Heart right ventricle (tissue), 16 donors: ENCODE measurements at regions not wholly inside any gene's neighbourhood (a gene's known extent, or its start where the extent isn't known, plus 50 kb on each side); places are given as distances from the start of the nearest gene placed in this dataset.

Experiments used
- ATAC-seq, 8 donors: fragments of 200-7000 bp; cut with Tn5 transposase; one replicate each; pipeline ENCODE4 v1.9.1; 2020; ENCODE audit warnings: mild to moderate bottlenecking in 8 of 8, moderate library complexity in 8 of 8, moderate number of reproducible peaks in 1 of 8
- DNase-seq, 2 donors: peaks; one replicate each; pipeline ENCODE4 v3.0.0-alpha.2; 2020
- H3K27ac ChIP-seq, 10 donors: fragments of 200-600 bp; sonication (generic) in 2 of 10; one replicate each; pipeline versions ENCODE4 v1.5.0 to v1.8.0; 2020 to 2022; ENCODE audit warnings: mild to moderate bottlenecking in 3 of 10
- H3K27me3 ChIP-seq, 7 donors: fragments of 200-600 bp; one replicate each; pipeline ENCODE4 v1.8.0; 2021 to 2022; ENCODE audit warnings: mild to moderate bottlenecking in 2 of 7
- H3K36me3 ChIP-seq, 9 donors: fragments of 200-600 bp; sonication (generic) in 1 of 9; one replicate each; pipeline versions ENCODE4 v1.5.0 to v1.8.0; 2020 to 2022; ENCODE audit warnings: mild to moderate bottlenecking in 2 of 9
- H3K4me1 ChIP-seq, 9 donors: fragments of 200-600 bp; sonication (generic) in 1 of 9; one replicate each; pipeline versions ENCODE4 v1.5.0 to v1.8.0; 2020 to 2022; ENCODE audit warnings: mild to moderate bottlenecking in 4 of 9
- H3K4me3 ChIP-seq, 10 donors: fragments of 200-600 bp; sonication (generic) in 2 of 10; one replicate each; pipeline versions ENCODE4 v1.5.0 to v1.8.0; 2020 to 2022; ENCODE audit warnings: mild to moderate bottlenecking in 7 of 10, moderate library complexity in 2 of 10
- H3K9me3 ChIP-seq, 11 donors: fragments of 200-600 bp in 10 of 11; sonication (generic) in 2 of 11; one replicate each; pipeline versions ENCODE4 v1.5.0 to v1.8.0; 2013 to 2022; ENCODE audit warnings: mild to moderate bottlenecking in 2 of 11, control low read depth in 1 of 11, moderate library complexity in 1 of 11
- CTCF ChIP-seq, 9 donors: fragments of 200-600 bp; sonication (generic) in 2 of 9; IDR thresholded peaks; one replicate each; pipeline versions ENCODE4 v1.5.0 to v1.8.0; 2021 to 2022; ENCODE audit warnings: antibody characterized with exemption in 9 of 9, mild to moderate bottlenecking in 5 of 9, moderate library complexity in 1 of 9
- WGBS, 2 donors: extraction: QIAGEN DNeasy Blood & Tissue Kit; methylation state at CpG; one replicate each; pipeline ENCODE4 v1.1.7; 2013; ENCODE audit warnings: inconsistent platforms in 1 of 2; 5-methylcytosine and 5-hydroxymethylcytosine counted together
- intact Hi-C, 10 donors: fragments of 100-400 bp; cut with DNase I; formaldehyde crosslinking; loops; one replicate each; pipeline versions ENCODE4 v1.11.1 to v1.14.2; 2022
- donor health status: Arrhythmogenic right ventricular cardiomyopathy.
- donor health status: ischemic (EF 13 %, LVEDD 7.1; RV severe dilation, severe dysfunction).
- donor health status: healthy with polysubstance abuse.
- donor health status: DM: no; HTN: yes; CAD: no.
- donor health status: DM: no; HTN: no; CAD: no.
- donor health status: ischemic (EF 25% LVEDD 6.9; RV normal size, moderate dysfunction).
- donor health status: ischemic (EF 25% LVEDD 5.7; RV mildly dilated, moderate dysfunction).
- donor health status: healthy.
- donor health status: DM: yes; HTN: yes; CAD: no.
- donor health status: Ischemic cardiomyopathy.
- donor health status: ischemic (EF 35%, LVEDD 5.7; RV mildly dilated, moderate dysfunction).
- donor health status: nonischemic (EF 11% LVEDD 7.7; RV severe dilation, severe dysfunction).
- donor health status: DM: yes; HTN: yes; CAD: no.
- donor health status: PGD.
- donor health status: ischemic (EF 29% LVEDD 5.4; RV normal size, mild dysfunction).
- donor health status: nonischemic (EF 23%, LVEDD 6.1; RV moderate dilation, normal function).

GRCh38 chr2:57849843-57850242 lies 196.8 kb upstream of the VRK2 start:
- H3K36me3 ChIP-seq = no peaks in the 10 kb centered on the region
- intact Hi-C loops = no loop called here
- no peak overlapping the region for H3K4me3 ChIP-seq
- H3K9me3 ChIP-seq = no peaks in the 10 kb centered on the region
- no peaks in the 10 kb centered on the region for H3K27me3 ChIP-seq
- no peak for DNase-seq
- H3K27ac ChIP-seq = no peak overlapping the region
- 93 to 94% methylated on average over 3 of the region's 3 CpGs for WGBS, 2 donors
- no peak for ATAC-seq
- TF ChIP-seq CTCF (IDR thresholded peaks at IDR 0.05) = no peak
- no peaks in the 10 kb centered on the region for H3K4me1 ChIP-seq

- Histone ChIP-seq H3K27ac (no peak overlapping the region), H3K9me3 (no peaks in the 10 kb centered on the region), H3K36me3 (no peaks in the 10 kb centered on the region), H3K4me1 (no peaks in the 10 kb centered on the region), H3K4me3 (no peak overlapping the region), H3K27me3 (no peaks in the 10 kb centered on the region)
- 85 to 90% methylated on average over 15 of the region's 15 CpGs for WGBS, 2 donors
- no peak for ATAC-seq
- DNase-seq = no peak
- no peak for TF ChIP-seq CTCF (IDR thresholded peaks at IDR 0.05)
- intact Hi-C loops = no loop called here
Observed at GRCh38 chr2:57850415-57851130, 196.0 kb upstream of the VRK2 start.

GRCh38 chr2:57855212-57855611 lies 191.4 kb upstream of the VRK2 start:
- DNase-seq (no peak), ATAC-seq (no peak)
- no peaks in the 10 kb centered on the region for H3K27me3 ChIP-seq
- intact Hi-C loops = no loop called here
- H3K27ac ChIP-seq = no peak overlapping the region
- no peak for TF ChIP-seq CTCF (IDR thresholded peaks at IDR 0.05)
- no peaks in the 10 kb centered on the region for H3K9me3 ChIP-seq
- H3K36me3 ChIP-seq = no peaks in the 10 kb centered on the region
- no peaks in the 10 kb centered on the region for H3K4me1 ChIP-seq
- no peak overlapping the region for H3K4me3 ChIP-seq

- ATAC-seq (no peak), DNase-seq (no peak)
- 90 to 96% methylated on average over 2 of the region's 2 CpGs for WGBS, 2 donors
- H3K36me3 ChIP-seq = no peaks in the 10 kb centered on the region
- H3K27me3 ChIP-seq = no peaks in the 10 kb centered on the region
- no peaks in the 10 kb centered on the region for H3K4me1 ChIP-seq
- H3K4me3 ChIP-seq = no peak overlapping the region
- H3K9me3 ChIP-seq = no peaks in the 10 kb centered on the region
- intact Hi-C loops = no loop called here
- TF ChIP-seq CTCF (IDR thresholded peaks at IDR 0.05) = no peak
- H3K27ac ChIP-seq = no peak overlapping the region
Observed at GRCh38 chr2:57859755-57860154, 186.9 kb upstream of the VRK2 start.
